ENCODE measurements at regions not wholly inside any gene's neighbourhood (a gene's known extent, or its start where the extent isn't known, plus 50 kb on each side); places are given as distances from the start of the nearest gene placed in this dataset.

DNA sequence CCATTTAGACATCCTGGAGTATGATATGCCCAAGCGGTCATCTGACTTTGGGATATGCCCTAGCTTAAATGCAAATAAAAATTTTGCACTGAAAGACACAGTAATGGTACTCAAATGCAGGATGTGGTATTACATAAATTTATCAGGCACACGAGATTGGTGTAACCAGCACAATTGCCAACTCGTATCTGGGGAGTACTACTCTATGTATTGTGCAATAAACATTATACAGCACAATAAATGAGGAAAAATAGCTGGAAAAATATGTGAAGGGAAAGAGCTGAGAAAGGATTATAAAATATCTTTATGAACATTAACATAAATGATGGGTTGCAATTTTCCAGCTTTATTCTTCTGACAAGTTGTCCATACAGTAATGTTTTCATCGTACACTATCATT, 505.5 kb upstream of the TENM3 start:
- Histone ChIP-seq H3K4me3 (replicated peaks in 1 of 2; ENCODE audit: low read depth in 1 of 2, low read length in 2 of 2) (no peak overlapping the region), H2AFZ (ENCODE audit: low read depth, low read length, poor library complexity, severe bottlenecking) (no peak overlapping the region), H3K4me2 (ENCODE audit: low read length) (no peak overlapping the region), H3K9me2 (ENCODE audit: insufficient read depth) (no peaks in the 10 kb centered on the region), H3K9me3 (ENCODE audit: control insufficient read depth in 1 of 2, insufficient read depth in 1 of 2, low read depth in 1 of 2, low read length in 2 of 2) (no peaks in the 10 kb centered on the region), H3K4me1 (ENCODE audit: control insufficient read depth in 1 of 2, insufficient read depth in 2 of 2, low read length in 2 of 2) (no peaks in the 10 kb centered on the region), H3K79me2 (ENCODE audit: insufficient read depth, low read length) (no peaks in the 10 kb centered on the region), H3K27me3 (ENCODE audit: insufficient read depth, low read length) (0 out of 2 replicates have a peak, but pooled peaks cover 3% of the 10 kb centered on the region), H3K36me3 (ENCODE audit: control insufficient read depth in 1 of 2, insufficient read depth in 2 of 2, low read length in 2 of 2) (no peaks in the 10 kb centered on the region), H4K20me1 (ENCODE audit: insufficient read depth) (no peaks in the 10 kb centered on the region; the same call in 1 of the 2 replicates), H3K27ac (ENCODE audit: low read depth, low read length) (no peak overlapping the region), H3K9ac (ENCODE audit: low read length) (no peak overlapping the region)
- ChIA-PET POLR2A (no interaction called here), RAD21 (ENCODE audit: low non-redundant PET in 1 of 2, low total read pairs in 2 of 2, uncharacterized antibody in 2 of 2, unreplicated experiment in 2 of 2) (no interaction called here), CTCF (no interaction called here)
- intact Hi-C loops (cut with micrococcal nuclease): no loop called here
- BruUV-seq (replicated peaks): no TSS peak
- ATAC-seq (no peak), DNase-seq (ENCODE audit: low read depth, low spot score) (no peak)
- TF ChIP-seq CBX3 (IDR thresholded peaks at IDR 0.05; ENCODE audit: low read depth) (no peak), SIN3A (IDR thresholded peaks at IDR 0.05; ENCODE audit: low read depth) (no peak), EZH2phosphoT487 (IDR thresholded peaks at IDR 0.05; ENCODE audit: borderline replicate concordance) (no peak), ZNF274 (IDR thresholded peaks at IDR 0.05; ENCODE audit: low read depth, low read length) (no peak), EZH2 (IDR thresholded peaks at IDR 0.05) (no peak), ELF1 (IDR thresholded peaks at IDR 0.05; ENCODE audit: borderline replicate concordance, low read depth) (no peak), MAX (IDR thresholded peaks at IDR 0.05) (no peak), ZFX (IDR thresholded peaks at IDR 0.05) (no peak), SRF (IDR thresholded peaks at IDR 0.05; ENCODE audit: low read depth) (no peak), EGR1 (IDR thresholded peaks at IDR 0.05; ENCODE audit: low read depth) (no peak), RAD21 (IDR thresholded peaks at IDR 0.05; ENCODE audit: low read depth) (no peak), YY1 (IDR thresholded peaks at IDR 0.05; ENCODE audit: extremely low read depth, insufficient replicate concordance, low read depth, low read length) (no peak)
- TF ChIP-seq, protein P1, sequence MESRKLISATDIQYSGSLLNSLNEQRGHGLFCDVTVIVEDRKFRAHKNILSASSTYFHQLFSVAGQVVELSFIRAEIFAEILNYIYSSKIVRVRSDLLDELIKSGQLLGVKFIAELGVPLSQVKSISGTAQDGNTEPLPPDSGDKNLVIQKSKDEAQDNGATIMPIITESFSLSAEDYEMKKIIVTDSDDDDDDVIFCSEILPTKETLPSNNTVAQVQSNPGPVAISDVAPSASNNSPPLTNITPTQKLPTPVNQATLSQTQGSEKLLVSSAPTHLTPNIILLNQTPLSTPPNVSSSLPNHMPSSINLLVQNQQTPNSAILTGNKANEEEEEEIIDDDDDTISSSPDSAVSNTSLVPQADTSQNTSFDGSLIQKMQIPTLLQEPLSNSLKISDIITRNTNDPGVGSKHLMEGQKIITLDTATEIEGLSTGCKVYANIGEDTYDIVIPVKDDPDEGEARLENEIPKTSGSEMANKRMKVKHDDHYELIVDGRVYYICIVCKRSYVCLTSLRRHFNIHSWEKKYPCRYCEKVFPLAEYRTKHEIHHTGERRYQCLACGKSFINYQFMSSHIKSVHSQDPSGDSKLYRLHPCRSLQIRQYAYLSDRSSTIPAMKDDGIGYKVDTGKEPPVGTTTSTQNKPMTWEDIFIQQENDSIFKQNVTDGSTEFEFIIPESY (IDR thresholded peaks at IDR 0.05; ENCODE audit: extremely low read depth, insufficient replicate concordance, low read length): no peak
- TF ChIP-seq, protein P2, sequence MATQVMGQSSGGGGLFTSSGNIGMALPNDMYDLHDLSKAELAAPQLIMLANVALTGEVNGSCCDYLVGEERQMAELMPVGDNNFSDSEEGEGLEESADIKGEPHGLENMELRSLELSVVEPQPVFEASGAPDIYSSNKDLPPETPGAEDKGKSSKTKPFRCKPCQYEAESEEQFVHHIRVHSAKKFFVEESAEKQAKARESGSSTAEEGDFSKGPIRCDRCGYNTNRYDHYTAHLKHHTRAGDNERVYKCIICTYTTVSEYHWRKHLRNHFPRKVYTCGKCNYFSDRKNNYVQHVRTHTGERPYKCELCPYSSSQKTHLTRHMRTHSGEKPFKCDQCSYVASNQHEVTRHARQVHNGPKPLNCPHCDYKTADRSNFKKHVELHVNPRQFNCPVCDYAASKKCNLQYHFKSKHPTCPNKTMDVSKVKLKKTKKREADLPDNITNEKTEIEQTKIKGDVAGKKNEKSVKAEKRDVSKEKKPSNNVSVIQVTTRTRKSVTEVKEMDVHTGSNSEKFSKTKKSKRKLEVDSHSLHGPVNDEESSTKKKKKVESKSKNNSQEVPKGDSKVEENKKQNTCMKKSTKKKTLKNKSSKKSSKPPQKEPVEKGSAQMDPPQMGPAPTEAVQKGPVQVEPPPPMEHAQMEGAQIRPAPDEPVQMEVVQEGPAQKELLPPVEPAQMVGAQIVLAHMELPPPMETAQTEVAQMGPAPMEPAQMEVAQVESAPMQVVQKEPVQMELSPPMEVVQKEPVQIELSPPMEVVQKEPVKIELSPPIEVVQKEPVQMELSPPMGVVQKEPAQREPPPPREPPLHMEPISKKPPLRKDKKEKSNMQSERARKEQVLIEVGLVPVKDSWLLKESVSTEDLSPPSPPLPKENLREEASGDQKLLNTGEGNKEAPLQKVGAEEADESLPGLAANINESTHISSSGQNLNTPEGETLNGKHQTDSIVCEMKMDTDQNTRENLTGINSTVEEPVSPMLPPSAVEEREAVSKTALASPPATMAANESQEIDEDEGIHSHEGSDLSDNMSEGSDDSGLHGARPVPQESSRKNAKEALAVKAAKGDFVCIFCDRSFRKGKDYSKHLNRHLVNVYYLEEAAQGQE (IDR thresholded peaks at IDR 0.05; ENCODE audit: low read depth): no peak
- TF ChIP-seq, protein P3, sequence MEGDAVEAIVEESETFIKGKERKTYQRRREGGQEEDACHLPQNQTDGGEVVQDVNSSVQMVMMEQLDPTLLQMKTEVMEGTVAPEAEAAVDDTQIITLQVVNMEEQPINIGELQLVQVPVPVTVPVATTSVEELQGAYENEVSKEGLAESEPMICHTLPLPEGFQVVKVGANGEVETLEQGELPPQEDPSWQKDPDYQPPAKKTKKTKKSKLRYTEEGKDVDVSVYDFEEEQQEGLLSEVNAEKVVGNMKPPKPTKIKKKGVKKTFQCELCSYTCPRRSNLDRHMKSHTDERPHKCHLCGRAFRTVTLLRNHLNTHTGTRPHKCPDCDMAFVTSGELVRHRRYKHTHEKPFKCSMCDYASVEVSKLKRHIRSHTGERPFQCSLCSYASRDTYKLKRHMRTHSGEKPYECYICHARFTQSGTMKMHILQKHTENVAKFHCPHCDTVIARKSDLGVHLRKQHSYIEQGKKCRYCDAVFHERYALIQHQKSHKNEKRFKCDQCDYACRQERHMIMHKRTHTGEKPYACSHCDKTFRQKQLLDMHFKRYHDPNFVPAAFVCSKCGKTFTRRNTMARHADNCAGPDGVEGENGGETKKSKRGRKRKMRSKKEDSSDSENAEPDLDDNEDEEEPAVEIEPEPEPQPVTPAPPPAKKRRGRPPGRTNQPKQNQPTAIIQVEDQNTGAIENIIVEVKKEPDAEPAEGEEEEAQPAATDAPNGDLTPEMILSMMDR (IDR thresholded peaks at IDR 0.05 in 2 of 3, conservative IDR thresholded peaks at IDR 0.05 in 1 of 3; ENCODE audit: borderline replicate concordance in 1 of 3, insufficient read depth in 1 of 3, low read depth in 2 of 3, low read length in 2 of 3): no peak
- TF ChIP-seq, protein P4, sequence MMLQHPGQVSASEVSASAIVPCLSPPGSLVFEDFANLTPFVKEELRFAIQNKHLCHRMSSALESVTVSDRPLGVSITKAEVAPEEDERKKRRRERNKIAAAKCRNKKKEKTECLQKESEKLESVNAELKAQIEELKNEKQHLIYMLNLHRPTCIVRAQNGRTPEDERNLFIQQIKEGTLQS (IDR thresholded peaks at IDR 0.05): no peak

Measured in HCT116 (cell line).